ENCODE measurements at regions not wholly inside any gene's neighbourhood (a gene's known extent, or its start where the extent isn't known, plus 50 kb on each side); places are given as distances from the start of the nearest gene placed in this dataset.
A peak's percentile ranks its signal among the peaks of the same experiment; 100 is the strongest.

- H2AFZ ChIP-seq (ENCODE audit: low read length), result no peak overlapping the region
- no peak overlapping the region for H3K27ac ChIP-seq (ENCODE audit: low read depth, low read length)
- no peaks in the 10 kb centered on the region for H4K20me1 ChIP-seq (ENCODE audit: insufficient read depth, low read length)
- peaks cover 18% of the 10 kb centered on the region for H3K4me1 ChIP-seq (ENCODE audit: insufficient read depth, low read length)
- peak; percentile 37 for DNase-seq (ENCODE audit: insufficient read length, low spot score, missing footprints)
- TF ChIP-seq CTCF (IDR thresholded peaks at IDR 0.05; ENCODE audit: extremely low read depth, low read depth, low read length), result no peak
- H3K79me2 ChIP-seq (ENCODE audit: insufficient read depth, low read length), result no peaks in the 10 kb centered on the region
- H3K9me3 ChIP-seq (ENCODE audit: low read depth, low read length), result no peaks in the 10 kb centered on the region
- H3K36me3 ChIP-seq (ENCODE audit: insufficient read depth, low read length), result no peaks in the 10 kb centered on the region
- H3K27me3 ChIP-seq (ENCODE audit: insufficient read depth, low read length), result no peaks in the 10 kb centered on the region
- H3K4me3 ChIP-seq (ENCODE audit: insufficient read depth, low read length), result no peak overlapping the region
- H3K4me2 ChIP-seq (ENCODE audit: insufficient read depth, low read length), result no peak overlapping the region
Observed at GRCh38 chr9:91034521-91034920, 232.9 kb downstream of the SYK start.

- peaks cover 18% of the 10 kb centered on the region for H3K4me1 ChIP-seq (ENCODE audit: insufficient read depth, low read length)
- DNase-seq (ENCODE audit: insufficient read length, low spot score, missing footprints), result no peak
- H2AFZ ChIP-seq (ENCODE audit: low read length), result no peak overlapping the region
- H3K4me2 ChIP-seq (ENCODE audit: insufficient read depth, low read length), result no peak overlapping the region
- no peaks in the 10 kb centered on the region for H3K27me3 ChIP-seq (ENCODE audit: insufficient read depth, low read length)
- no peak overlapping the region for H3K4me3 ChIP-seq (ENCODE audit: insufficient read depth, low read length)
- no peak for TF ChIP-seq CTCF (IDR thresholded peaks at IDR 0.05; ENCODE audit: extremely low read depth, low read depth, low read length)
- no peaks in the 10 kb centered on the region for H3K79me2 ChIP-seq (ENCODE audit: insufficient read depth, low read length)
- no peaks in the 10 kb centered on the region for H3K9me3 ChIP-seq (ENCODE audit: low read depth, low read length)
- H3K36me3 ChIP-seq (ENCODE audit: insufficient read depth, low read length), result no peaks in the 10 kb centered on the region
- no peak overlapping the region for H3K27ac ChIP-seq (ENCODE audit: low read depth, low read length)
- H4K20me1 ChIP-seq (ENCODE audit: insufficient read depth, low read length), result no peaks in the 10 kb centered on the region
Observed at GRCh38 chr9:91034976-91035824, 233.6 kb downstream of the SYK start.

DNA sequence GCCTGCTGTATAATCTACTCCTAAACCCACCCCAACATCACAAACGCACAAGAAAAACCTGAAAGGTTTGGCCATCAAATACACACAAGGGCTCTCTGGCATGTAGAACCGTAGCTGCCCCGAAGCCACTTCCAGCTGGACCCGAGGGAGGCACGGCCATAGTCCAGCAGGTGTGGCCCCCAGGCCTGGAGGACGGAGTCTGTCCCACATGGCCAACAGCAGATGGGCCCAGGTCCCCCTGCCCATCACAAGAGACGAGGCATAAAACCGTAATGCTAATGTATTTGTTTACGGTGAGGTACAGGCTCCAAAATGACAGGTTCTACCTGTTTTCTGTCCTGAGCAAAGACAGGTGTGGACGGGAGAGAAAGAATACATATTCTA, 234.2 kb downstream of the SYK start:
- Histone ChIP-seq H2AFZ (ENCODE audit: low read length) (no peak overlapping the region), H4K20me1 (ENCODE audit: insufficient read depth, low read length) (no peaks in the 10 kb centered on the region), H3K4me3 (ENCODE audit: insufficient read depth, low read length) (no peak overlapping the region), H3K9me3 (ENCODE audit: low read depth, low read length) (no peaks in the 10 kb centered on the region), H3K4me2 (ENCODE audit: insufficient read depth, low read length) (no peak overlapping the region), H3K27ac (ENCODE audit: low read depth, low read length) (no peak overlapping the region), H3K36me3 (ENCODE audit: insufficient read depth, low read length) (no peaks in the 10 kb centered on the region), H3K27me3 (ENCODE audit: insufficient read depth, low read length) (no peaks in the 10 kb centered on the region), H3K79me2 (ENCODE audit: insufficient read depth, low read length) (no peaks in the 10 kb centered on the region), H3K4me1 (ENCODE audit: insufficient read depth, low read length) (peaks cover 18% of the 10 kb centered on the region)
- DNase-seq (ENCODE audit: insufficient read length, low spot score, missing footprints), result no peak
- TF ChIP-seq CTCF (IDR thresholded peaks at IDR 0.05; ENCODE audit: extremely low read depth, low read depth, low read length), result no peak

DNA sequence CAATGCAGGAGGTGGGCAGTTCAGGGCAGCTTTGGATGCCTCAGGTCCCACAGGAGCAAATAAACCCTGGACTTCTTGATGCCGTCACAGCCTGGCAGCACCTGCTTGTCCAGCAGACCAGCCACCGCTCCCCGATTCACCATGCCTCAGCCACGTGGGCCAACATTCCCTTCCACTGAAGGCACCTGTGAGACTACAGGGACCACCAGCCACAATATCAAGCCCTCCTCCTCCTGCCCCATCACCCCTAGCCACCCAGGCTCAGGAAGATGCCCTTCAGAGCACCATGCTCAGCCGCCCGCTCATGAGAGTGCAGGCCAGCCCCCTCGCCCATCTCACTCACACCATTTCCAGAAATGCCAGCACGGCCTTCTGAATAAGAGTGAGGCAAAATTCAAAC, 234.7 kb downstream of the SYK start:
- Histone ChIP-seq H4K20me1 (ENCODE audit: insufficient read depth, low read length) (no peaks in the 10 kb centered on the region), H3K27me3 (ENCODE audit: insufficient read depth, low read length) (no peaks in the 10 kb centered on the region), H3K4me1 (ENCODE audit: insufficient read depth, low read length) (peaks cover 18% of the 10 kb centered on the region), H3K36me3 (ENCODE audit: insufficient read depth, low read length) (no peaks in the 10 kb centered on the region), H3K9me3 (ENCODE audit: low read depth, low read length) (no peaks in the 10 kb centered on the region), H2AFZ (ENCODE audit: low read length) (no peak overlapping the region), H3K79me2 (ENCODE audit: insufficient read depth, low read length) (no peaks in the 10 kb centered on the region), H3K4me2 (ENCODE audit: insufficient read depth, low read length) (no peak overlapping the region), H3K27ac (ENCODE audit: low read depth, low read length) (no peak overlapping the region), H3K4me3 (ENCODE audit: insufficient read depth, low read length) (no peak overlapping the region)
- no peak for TF ChIP-seq CTCF (IDR thresholded peaks at IDR 0.05; ENCODE audit: extremely low read depth, low read depth, low read length)
- no peak for DNase-seq (ENCODE audit: insufficient read length, low spot score, missing footprints)

Data from osteoblast (primary cell).